ENCODE measurements at regions not wholly inside any gene's neighbourhood (a gene's known extent, or its start where the extent isn't known, plus 50 kb on each side); places are given as distances from the start of the nearest gene placed in this dataset.

DNA sequence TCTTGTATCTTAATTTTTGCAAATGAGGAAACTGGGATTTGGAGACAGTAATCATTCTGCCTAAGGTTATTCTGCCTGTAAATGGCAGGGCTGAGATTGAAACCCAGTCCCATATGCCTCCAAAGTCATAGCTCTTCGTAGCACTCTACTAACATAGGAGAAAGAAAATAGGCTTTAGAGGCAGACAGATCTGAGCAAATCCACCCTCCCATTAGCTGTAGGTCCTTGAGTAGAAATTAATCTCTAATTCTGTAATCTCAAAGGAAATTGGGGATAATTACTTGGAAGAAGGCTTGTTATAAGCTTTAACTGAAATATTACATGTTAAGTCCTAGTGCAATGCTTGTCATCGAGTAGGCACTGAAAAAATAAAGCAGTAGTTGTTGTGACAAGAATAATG lies 252.1 kb upstream of the PEX5L start:
- no peak overlapping the region for H3K4me3 ChIP-seq (ENCODE audit: low read depth, low read length)
- TF ChIP-seq, protein P1, sequence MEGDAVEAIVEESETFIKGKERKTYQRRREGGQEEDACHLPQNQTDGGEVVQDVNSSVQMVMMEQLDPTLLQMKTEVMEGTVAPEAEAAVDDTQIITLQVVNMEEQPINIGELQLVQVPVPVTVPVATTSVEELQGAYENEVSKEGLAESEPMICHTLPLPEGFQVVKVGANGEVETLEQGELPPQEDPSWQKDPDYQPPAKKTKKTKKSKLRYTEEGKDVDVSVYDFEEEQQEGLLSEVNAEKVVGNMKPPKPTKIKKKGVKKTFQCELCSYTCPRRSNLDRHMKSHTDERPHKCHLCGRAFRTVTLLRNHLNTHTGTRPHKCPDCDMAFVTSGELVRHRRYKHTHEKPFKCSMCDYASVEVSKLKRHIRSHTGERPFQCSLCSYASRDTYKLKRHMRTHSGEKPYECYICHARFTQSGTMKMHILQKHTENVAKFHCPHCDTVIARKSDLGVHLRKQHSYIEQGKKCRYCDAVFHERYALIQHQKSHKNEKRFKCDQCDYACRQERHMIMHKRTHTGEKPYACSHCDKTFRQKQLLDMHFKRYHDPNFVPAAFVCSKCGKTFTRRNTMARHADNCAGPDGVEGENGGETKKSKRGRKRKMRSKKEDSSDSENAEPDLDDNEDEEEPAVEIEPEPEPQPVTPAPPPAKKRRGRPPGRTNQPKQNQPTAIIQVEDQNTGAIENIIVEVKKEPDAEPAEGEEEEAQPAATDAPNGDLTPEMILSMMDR (conservative IDR thresholded peaks at IDR 0.05; ENCODE audit: low read depth, low read length): no peak
- DNase-seq (ENCODE audit: low read depth): no peak

DNA sequence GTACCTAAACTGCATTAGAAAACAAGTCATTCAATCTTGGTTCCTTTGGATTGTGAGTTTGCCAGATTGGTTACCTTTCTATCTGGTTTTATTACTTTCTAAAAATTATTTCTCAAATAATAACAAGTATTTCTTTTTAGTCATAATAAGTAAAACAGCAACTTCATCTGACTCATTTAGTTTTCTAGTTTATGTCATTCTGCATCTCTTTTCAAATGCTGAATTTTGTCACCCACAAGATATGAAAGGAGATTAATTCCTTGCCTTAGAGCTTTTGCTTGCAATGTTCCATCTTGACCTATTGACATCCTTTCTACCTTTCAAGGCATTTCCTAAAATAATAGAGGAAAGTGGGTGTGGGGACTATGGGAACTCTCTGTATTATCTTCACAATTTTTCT lies 253.6 kb upstream of the PEX5L start:
- no peak overlapping the region for H3K4me3 ChIP-seq (ENCODE audit: low read depth, low read length)
- no peak for DNase-seq (ENCODE audit: low read depth)
- TF ChIP-seq, protein P1 (conservative IDR thresholded peaks at IDR 0.05; ENCODE audit: low read depth, low read length): no peak

DNA sequence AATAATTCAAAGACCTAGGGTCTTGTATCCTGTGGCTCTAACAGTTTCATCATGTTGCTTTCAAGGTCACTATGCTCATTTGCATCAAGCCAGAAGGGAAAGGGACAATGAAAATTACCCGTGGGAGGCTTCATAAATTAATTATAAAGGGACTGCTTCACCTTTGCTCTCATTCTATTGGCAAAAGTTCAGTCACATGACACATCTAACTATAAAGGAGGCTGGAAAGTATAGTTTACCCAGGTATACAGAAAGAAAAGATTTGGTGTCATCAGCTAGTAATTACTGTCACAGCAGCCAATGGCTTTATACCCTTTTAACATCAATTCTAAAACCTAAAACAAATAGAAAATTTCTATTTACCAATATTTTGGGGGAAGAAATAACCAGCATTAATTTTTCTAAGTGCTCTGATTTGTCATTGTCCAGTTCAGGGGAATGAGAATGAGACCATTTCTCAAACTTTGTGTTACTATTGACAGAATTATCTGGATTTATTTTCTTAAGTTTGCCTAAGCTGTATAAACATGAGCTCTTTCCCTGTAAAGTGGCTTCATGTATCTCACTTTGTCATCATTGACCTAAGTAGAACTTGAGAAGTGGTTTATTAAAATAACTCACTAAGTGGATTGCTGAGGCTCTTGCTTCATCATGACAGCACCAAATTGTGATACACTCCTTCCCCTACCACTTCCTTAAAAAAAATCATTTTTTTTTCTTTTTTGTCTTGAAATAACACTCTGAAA lies 257.7 kb upstream of the PEX5L start:
- H3K4me3 ChIP-seq (ENCODE audit: low read depth, low read length): no peak overlapping the region
- DNase-seq (ENCODE audit: low read depth): no peak
- TF ChIP-seq, protein P1 (conservative IDR thresholded peaks at IDR 0.05; ENCODE audit: low read depth, low read length): no peak

DNA sequence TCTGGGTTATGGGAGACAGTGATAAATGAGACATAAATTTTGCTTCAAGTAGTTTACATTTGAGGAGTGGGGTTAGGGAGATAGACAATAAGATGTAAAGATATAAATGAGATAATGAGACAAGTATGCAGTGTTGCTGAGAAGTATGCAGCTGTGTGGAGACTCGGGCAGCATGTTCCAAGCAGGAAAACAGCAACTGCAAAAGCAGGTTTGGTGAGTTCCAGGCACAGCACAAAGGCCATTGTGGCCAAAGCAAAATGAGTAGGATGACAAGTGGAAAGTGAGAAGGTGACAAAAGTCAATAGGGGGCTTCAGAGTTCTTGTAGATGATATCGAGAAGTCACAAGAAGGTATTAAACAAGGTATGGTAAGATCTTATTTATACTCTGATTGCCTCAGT lies 259.1 kb upstream of the PEX5L start:
- DNase-seq (ENCODE audit: low read depth): no peak
- TF ChIP-seq, protein P1 (conservative IDR thresholded peaks at IDR 0.05; ENCODE audit: low read depth, low read length): no peak

DNA sequence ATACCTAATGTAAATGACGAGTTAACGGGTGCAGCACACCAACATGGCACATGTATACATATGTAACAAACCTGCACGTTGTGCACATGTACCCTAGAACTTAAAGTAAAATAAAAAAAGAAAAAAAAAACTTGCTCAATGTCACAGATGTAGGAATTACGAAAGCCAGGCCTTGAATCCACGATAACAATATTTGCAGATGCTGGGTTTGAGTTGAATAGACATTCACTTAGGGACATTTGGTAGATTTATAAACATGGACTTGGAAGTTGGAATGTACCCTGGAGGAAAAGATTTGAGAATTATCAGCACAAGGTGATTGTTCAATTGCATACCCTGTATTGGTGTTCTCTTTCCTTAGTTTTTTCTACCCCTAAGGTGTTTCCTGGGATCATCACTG lies 260.2 kb upstream of the PEX5L start:
- TF ChIP-seq, protein P1 (conservative IDR thresholded peaks at IDR 0.05; ENCODE audit: low read depth, low read length): no peak
- no peak for DNase-seq (ENCODE audit: low read depth)
- H3K4me3 ChIP-seq (ENCODE audit: low read depth, low read length): no peak overlapping the region

More for the DNA sequence above, 259.1 kb upstream of the PEX5L start:
- H3K4me3 ChIP-seq (ENCODE audit: low read depth, low read length): no peak overlapping the region

DNA sequence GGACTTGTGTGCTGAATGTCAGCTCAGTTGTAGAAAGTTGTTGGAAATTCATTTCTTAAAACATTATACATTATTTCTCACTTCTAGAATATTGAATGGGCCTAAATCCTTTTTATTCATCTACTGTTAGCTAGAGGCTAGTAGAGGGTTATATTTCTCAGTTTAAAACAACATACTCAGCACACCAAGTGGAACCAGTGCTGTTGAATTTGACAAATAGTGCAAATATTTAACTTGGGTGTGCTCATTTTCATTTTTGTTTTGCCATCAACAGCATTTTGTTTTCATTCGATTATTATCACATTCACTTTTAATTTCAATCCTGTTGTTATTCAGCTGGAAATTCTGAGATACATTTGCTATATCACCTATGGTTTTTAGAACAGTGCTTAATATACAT lies 269.4 kb upstream of the PEX5L start:
- no peak for DNase-seq (ENCODE audit: low read depth)
- H3K4me3 ChIP-seq (ENCODE audit: low read depth, low read length): no peak overlapping the region
- TF ChIP-seq, protein P1 (conservative IDR thresholded peaks at IDR 0.05; ENCODE audit: low read depth, low read length): no peak

DNA sequence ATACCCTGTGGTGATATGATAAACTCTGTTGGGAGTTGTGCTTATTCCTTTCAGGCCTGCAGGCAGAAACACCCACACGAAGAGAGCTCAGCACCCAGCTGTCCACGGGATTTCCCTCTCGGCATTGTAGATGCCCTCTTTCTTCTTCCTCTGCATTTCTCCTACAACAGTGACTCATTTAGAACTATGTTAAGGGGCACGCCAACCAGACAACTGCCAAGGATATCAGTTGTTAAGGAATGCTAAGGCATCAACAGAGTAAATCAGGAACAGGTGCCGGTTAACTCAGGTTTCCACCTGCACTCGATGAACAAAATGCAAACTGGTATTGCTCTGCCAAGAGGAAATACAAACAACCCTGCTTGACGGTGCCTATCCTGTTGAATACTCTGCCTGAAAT lies 270.0 kb upstream of the PEX5L start:
- H3K4me3 ChIP-seq (ENCODE audit: low read depth, low read length): no peak overlapping the region
- DNase-seq (ENCODE audit: low read depth): peak; percentile 13
- TF ChIP-seq, protein P1 (conservative IDR thresholded peaks at IDR 0.05; ENCODE audit: low read depth, low read length): no peak
